DOHH2 (cell line): ENCODE measurements at regions not wholly inside any gene's neighbourhood (a gene's known extent, or its start where the extent isn't known, plus 50 kb on each side); places are given as distances from the start of the nearest gene placed in this dataset.

Experiments
- H3F3A ChIP-seq: fragments of 200-600 bp; sonication (generic), shearing (Covaris generic); 2 replicates; pipeline ENCODE4 v1.6.0; 2016; ENCODE audit warnings: antibody characterized with exemption, mild to moderate bottlenecking; ENCODE audit not compliant: control insufficient read depth, insufficient read depth
- H3K27ac ChIP-seq: fragments of 200-600 bp; sonication (generic); 2 replicates; pipeline ENCODE4 v1.5.1; 2014; ENCODE audit warnings: low read depth, mild to moderate bottlenecking, low read length, moderate library complexity
- H3K27me3 ChIP-seq: fragments of 200-600 bp; sonication (generic); 2 replicates; pipeline ENCODE4 v1.6.1; 2014; ENCODE audit warnings: mild to moderate bottlenecking, low read length, mixed read lengths; ENCODE audit not compliant: control insufficient read depth
- H3K36me3 ChIP-seq: fragments of 200-600 bp; sonication (generic); 2 replicates; pipeline ENCODE4 v1.6.1; 2014; ENCODE audit warnings: mild to moderate bottlenecking, low read length, moderate library complexity, mixed read lengths; ENCODE audit not compliant: control insufficient read depth
- H3K4me1 ChIP-seq: fragments of 200-600 bp; sonication (generic); 2 replicates; pipeline ENCODE4 v1.6.1; 2014; ENCODE audit warnings: mild to moderate bottlenecking, low read length, mixed read lengths; ENCODE audit not compliant: control insufficient read depth
- H3K4me2 ChIP-seq: fragments of 200-600 bp; sonication (generic); 2 replicates; pipeline ENCODE4 v1.6.0; 2014; ENCODE audit warnings: mild to moderate bottlenecking, low read length, moderate library complexity
- H3K4me3 ChIP-seq: fragments of 200-600 bp; sonication (generic); 2 replicates; pipeline ENCODE4 v1.5.1; 2014; ENCODE audit warnings: mild to moderate bottlenecking, low read length, mixed read lengths
- H3K79me2 ChIP-seq: fragments of 200-600 bp; sonication (generic); 2 replicates; pipeline ENCODE4 v1.6.1; 2014; ENCODE audit warnings: mild to moderate bottlenecking, low read length, mixed read lengths; ENCODE audit not compliant: control insufficient read depth
- H3K9me2 ChIP-seq: fragments of 200-600 bp; sonication (generic); replicated peaks from 2 replicates; pipeline ENCODE4 v1.6.1; 2014; ENCODE audit warnings: mild to moderate bottlenecking, low read length, mixed read lengths; ENCODE audit not compliant: control insufficient read depth
- H3K9me3 ChIP-seq: fragments of 200-600 bp; sonication (generic); 2 replicates; pipeline ENCODE4 v1.6.1; 2014; ENCODE audit warnings: antibody characterized with exemption, low read length, mixed read lengths; ENCODE audit not compliant: control insufficient read depth, insufficient read depth
- H4K20me1 ChIP-seq: fragments of 200-600 bp; sonication (generic); 2 replicates; pipeline ENCODE4 v1.6.0; 2014; ENCODE audit warnings: low read depth, mild to moderate bottlenecking, antibody characterized with exemption, low read length, moderate library complexity; ENCODE audit not compliant: control insufficient read depth, insufficient read depth
- CTCF ChIP-seq: fragments of 200-600 bp; sonication (generic); IDR thresholded peaks from one replicate; pipeline ENCODE4 v1.5.1; 2014; ENCODE audit warnings: antibody characterized with exemption, mild to moderate bottlenecking, low read depth, low read length; ENCODE audit not compliant: poor library complexity, severe bottlenecking
- EZH2phosphoT487 ChIP-seq: fragments of 200-600 bp; sonication (generic); IDR thresholded peaks from 2 replicates; pipeline ENCODE4 v1.6.1; 2017; ENCODE audit warnings: borderline replicate concordance, mild to moderate bottlenecking, antibody characterized with exemption, low read length, moderate library complexity, mixed read lengths

GRCh38 chr4:3860061-3860912 lies 94.1 kb downstream of the ADRA2C start:
- H3K9me3 ChIP-seq = no peaks in the 10 kb centered on the region
- TF ChIP-seq CTCF (no peak), EZH2phosphoT487 (no peak)
- H3F3A ChIP-seq = no peaks in the 10 kb centered on the region
- H4K20me1 ChIP-seq = no peaks in the 10 kb centered on the region
- no peaks in the 10 kb centered on the region for H3K4me1 ChIP-seq
- no peaks in the 10 kb centered on the region for H3K36me3 ChIP-seq
- no peaks in the 10 kb centered on the region for H3K79me2 ChIP-seq
- no peaks in the 10 kb centered on the region for H3K27me3 ChIP-seq
- no peak overlapping the region for H3K27ac ChIP-seq
- H3K9me2 ChIP-seq = no peaks in the 10 kb centered on the region
- no peak overlapping the region for H3K4me3 ChIP-seq
- no peak overlapping the region for H3K4me2 ChIP-seq

- Histone ChIP-seq H3K4me3 (no peak overlapping the region), H4K20me1 (no peaks in the 10 kb centered on the region), H3K79me2 (no peaks in the 10 kb centered on the region), H3K36me3 (no peaks in the 10 kb centered on the region), H3K9me2 (no peaks in the 10 kb centered on the region), H3K27ac (no peak overlapping the region), H3F3A (no peaks in the 10 kb centered on the region), H3K4me1 (no peaks in the 10 kb centered on the region), H3K9me3 (no peaks in the 10 kb centered on the region), H3K27me3 (no peaks in the 10 kb centered on the region), H3K4me2 (no peak overlapping the region)
- TF ChIP-seq EZH2phosphoT487 = no peak
- TF ChIP-seq CTCF = no peak
Measured at GRCh38 chr4:3860913-3861636, 94.9 kb downstream of the ADRA2C start.

GRCh38 chr4:3861720-3862639 lies 95.8 kb downstream of the ADRA2C start:
- no peaks in the 10 kb centered on the region for H3K4me1 ChIP-seq
- TF ChIP-seq CTCF (no peak), EZH2phosphoT487 (no peak)
- H3F3A ChIP-seq = no peaks in the 10 kb centered on the region
- H3K9me2 ChIP-seq = no peaks in the 10 kb centered on the region
- H3K9me3 ChIP-seq = no peaks in the 10 kb centered on the region
- no peak overlapping the region for H3K4me2 ChIP-seq
- no peak overlapping the region for H3K27ac ChIP-seq
- no peaks in the 10 kb centered on the region for H4K20me1 ChIP-seq
- H3K27me3 ChIP-seq = no peaks in the 10 kb centered on the region
- no peak overlapping the region for H3K4me3 ChIP-seq
- no peaks in the 10 kb centered on the region for H3K79me2 ChIP-seq
- H3K36me3 ChIP-seq = no peaks in the 10 kb centered on the region
